GM18502 (cell line): ENCODE measurements at regions not wholly inside any gene's neighbourhood (a gene's known extent, or its start where the extent isn't known, plus 50 kb on each side); places are given as distances from the start of the nearest gene placed in this dataset.

Experiments
- ATAC-seq: cut with Tn5 transposase; IDR thresholded peaks from one replicate; pipeline ENCODE4 v1.9.1; 2021; ENCODE audit warnings: mild to moderate bottlenecking; ENCODE audit not compliant: unreplicated experiment, poor library complexity

DNA sequence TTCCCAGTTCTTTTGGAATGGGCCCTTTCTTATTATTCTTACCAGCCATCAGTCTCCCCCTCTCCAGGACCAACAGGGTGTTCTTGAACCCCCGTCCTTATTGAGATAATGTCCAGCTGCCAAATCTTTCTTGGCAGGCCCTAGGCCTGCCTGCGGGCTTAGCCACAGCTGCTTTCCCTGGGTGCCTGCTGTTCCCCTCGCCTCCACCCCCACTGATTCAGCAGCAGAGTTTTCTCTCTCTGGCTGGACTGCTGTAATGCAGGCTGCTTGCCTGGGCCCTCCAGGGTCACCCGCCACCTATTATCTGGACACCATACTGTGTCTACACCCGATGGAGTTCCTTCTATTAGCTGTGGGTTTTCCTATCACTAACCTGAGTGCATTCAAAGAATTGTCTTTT, 395.4 kb upstream of the ATP5MC3 start:
- no peak for ATAC-seq

DNA sequence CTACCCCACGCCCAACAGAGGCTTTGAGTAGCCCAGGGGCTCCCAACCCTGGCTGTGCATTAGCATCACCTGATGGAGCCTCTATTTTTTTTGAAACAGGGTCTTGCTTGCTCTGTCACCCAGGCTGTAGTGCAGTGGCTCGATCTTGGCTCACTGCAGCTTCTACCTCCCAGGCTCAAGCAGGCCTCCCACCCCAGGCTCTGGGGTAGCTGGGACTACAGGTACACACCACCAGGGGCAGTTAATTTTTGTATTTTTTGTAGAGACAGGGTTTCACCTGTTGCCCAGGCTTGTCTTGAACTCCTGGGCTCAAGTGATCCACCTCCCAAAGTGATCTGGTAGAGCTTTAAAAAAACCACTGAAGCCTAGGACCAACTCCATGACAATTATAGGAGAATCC, 394.8 kb upstream of the ATP5MC3 start:
- ATAC-seq: peak; percentile 19

DNA sequence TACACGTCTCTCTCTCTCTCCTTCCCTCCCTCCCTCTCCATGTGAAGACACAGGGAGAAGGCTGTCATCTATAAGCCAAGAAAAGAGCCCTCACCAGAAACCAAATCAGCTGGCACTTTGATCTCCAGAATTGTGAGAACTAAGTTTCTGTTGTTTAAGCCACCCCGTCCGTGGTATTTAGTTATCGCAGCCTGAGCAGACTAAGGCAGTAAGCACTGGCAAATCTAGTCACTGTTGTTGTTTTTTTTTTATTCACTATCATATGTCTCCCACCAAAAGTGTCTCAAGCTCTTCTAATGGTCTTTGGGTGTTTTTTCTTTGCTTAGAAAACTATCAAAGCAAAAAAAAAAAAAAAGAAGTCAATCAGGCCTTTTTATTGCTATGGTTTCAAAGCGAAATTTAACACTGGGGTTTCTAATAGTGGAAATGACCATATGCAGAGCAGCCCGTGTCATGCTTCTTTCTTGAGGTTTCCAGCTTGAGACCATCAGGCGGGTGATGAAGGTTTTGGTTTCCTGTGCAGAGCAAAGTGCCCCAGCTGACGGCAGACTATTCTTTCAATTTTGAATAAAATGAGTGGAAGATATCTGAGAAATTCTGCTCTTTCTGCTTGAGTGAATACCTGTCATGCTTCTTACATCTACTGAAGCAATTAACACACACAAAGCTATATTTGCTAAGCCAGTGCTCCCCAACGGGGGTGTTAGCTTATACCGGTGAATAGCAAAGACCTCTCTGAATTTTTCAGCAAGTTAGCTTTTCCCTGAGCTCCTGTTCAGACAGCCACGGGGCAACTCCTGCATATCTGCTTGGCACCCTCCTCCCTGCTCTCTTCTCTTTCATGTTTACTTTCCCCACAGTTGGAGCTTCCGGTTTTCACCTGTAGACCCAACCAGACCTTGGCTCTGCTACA, 394.1 kb upstream of the ATP5MC3 start:
- peak; percentile 99 for ATAC-seq

DNA sequence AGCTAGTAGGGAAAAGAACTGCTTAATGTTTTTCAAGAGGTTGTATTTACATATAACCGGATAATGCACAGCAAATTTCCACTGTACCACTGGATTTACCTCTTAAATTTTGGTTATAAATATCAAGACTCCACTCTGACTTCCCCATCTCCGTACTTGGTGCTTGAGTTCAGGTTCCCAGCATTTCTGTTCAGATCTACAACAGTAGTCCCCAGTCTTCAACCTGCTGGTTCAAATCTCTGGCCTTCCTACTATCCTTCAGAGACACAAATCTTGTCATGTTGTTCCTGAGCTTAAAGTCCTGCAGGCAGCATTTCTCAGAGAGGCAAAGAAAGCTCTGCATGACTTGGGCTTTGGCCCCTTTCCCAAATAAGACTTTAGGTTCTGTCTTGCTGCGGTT, 392.6 kb upstream of the ATP5MC3 start:
- ATAC-seq: no peak

DNA sequence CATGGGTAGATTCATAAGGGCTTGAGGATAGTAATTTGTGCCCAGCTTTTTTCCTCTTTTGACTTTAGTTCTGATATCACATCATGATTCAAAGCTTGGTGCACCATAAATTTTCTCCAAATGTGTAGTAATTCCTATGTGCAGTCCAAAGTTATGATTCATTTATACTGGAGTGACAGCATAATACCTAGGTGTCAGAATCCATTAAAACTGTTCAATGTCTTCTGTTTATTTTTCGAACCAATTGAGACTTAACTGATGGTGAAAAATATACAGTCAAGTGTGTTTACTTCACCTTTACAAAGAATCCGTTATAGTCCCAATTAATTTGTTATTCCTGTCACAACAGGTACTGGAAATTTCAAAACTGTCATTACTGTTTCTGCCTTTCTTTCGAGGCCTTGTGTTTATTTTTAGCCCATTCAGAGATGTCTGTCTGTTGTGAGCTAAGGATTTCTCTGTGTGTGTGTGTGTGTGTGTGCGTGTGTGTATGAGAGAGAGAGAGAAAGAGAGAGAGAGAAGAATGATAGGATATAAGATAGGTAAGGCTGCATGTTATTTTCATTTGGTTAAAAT, 389.7 kb upstream of the ATP5MC3 start:
- no peak for ATAC-seq

DNA sequence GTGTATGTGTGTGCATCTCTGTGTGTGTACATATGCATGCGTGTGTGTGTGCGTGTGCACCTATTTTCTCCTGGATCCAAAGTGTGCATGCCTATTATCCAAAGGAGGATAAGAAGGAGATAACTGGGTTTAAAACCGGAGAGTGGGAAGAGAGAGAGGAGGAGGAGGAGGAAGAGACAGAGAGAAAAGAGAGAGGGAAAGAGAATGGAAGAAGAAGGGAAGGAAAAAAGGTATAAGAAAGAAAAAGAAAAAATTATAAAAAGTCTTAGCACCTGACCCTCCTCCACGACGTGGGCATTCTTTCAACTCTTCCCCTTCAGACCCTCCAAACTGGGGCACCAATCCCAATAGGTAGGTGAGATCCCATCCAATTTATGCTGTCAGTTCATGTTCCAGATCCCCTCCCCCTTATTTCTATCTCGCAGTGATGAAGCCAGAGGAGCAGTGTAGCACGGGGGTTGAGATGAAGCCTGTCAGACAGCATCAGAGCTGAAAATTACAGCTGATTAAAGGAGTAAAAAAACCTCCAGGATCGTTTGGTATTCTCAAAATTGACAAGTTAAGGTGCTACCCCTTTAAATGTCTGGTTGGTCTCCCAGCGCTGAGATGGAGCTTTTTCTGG, 386.7 kb upstream of the ATP5MC3 start:
- ATAC-seq: no peak

DNA sequence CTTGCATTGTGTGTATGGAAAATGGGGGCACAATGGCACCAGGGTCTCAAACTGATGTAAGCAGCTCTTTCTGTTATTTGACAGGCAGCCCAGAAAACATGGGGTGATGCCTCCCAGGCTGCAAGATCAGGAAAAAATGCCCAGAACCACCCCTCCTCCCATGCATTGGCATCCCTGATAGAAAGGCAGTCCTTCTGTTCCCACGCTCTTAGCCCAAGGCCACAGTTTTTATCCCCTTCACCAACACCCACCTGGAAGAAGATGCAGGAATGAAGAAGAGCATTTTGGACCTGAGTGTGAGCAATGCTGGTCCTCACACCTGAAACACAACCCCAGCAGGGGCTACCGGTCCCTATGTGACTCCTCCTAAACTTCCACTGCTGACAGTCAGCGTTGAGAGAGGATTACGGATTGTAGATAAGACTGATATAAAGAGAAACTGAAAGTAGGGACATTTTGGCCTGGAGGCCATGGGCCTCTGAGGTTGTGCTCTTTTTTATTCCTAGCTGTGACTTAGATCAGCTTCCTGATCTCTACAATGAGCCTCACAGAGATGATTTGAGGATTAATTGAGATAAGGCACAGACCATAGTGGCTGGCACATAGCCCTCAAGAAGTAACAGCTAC, 386.0 kb upstream of the ATP5MC3 start:
- ATAC-seq: no peak

DNA sequence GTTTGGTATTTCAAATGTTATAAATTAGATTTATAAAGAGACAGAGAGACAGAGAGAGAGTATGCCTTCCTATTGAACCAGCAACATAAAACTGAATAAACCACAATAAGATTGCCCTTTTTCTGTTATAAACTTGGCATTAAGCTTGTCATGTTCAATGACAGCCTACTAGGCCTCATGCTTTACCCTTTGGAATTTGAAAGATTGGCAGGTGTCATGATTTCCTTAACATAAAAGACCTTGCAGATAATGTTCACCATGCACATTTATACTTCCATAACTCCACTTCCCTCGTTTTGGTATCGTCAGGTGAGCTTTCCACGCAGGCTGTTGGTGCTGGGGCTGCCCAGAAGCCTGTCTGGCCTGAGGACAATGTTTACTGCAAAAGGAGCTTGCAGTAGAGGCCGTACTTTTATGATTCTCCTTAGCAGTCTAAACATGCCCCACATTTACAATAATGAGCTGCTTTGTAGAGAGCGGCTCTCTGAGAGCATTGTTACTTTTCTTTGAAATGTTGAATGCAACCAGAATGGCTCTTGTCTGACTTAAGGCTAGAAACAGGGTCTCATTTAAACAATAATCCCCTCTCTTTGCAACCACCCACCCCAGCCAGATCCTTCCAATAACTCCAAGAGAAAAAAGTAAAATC, 379.1 kb upstream of the ATP5MC3 start:
- ATAC-seq: no peak

DNA sequence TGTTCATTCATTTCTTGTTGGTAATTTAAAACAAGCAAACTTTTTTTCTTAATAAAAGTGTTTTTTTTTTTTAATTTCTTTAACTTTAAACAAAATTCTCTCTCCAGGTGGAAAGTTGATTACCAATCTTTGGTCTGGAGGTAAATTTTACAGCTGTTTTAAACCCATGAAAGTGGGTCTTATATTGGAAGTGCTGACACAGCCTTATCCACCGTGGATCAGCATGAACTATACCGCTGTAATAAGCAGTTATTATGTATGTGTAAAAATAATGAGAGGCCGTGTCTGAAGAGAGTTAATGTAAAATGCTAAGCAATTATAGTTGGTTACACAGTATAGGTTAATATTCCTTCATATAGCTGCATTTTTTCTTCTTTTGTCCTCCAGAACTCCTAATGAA, 378.1 kb upstream of the ATP5MC3 start:
- ATAC-seq: no peak

DNA sequence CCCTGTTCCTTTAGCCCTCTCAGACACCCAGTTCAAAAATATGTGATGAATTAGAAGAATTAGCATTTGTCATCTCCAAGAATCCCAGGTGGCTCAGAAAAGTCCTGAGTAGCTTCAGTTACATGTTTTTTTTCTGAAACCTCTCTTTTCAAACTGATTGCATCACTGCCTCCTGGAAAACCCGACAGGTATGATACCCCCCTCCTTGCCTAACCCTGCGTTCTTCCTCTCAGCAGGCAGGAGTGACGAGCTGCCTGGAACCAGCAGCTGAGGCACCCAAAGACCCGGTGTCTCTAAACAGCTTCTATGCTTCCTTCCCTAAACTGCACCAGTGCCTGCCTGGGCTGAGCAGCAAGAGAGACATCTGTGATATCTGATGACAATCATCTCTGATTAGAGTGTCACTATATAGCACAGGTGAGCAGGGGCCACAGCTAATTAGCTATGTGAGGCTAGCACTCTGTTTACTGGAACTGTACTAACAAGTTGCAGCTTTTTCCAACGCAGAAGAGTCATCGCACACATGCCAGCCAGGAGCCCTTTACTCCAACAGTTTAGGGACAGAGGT, 376.4 kb upstream of the ATP5MC3 start:
- no peak for ATAC-seq

DNA sequence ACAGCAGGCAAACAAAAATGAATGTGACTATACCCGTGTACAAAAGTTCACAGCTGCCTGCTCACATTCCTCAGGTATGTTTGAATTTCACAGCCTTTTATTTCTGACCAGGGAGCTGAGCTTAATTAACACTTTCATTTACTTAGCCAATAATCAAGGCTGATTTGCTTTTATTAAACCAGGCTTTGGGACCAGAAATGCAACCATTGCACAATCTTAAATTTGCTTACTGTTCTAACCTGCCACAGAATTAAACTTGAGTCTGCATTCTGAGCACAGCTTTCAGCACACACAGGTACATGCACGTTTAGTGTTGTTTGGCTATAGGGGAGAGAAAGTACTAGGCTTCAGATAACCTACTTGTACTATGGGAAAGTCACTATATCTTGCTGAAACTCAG, 372.4 kb upstream of the ATP5MC3 start:
- no peak for ATAC-seq

DNA sequence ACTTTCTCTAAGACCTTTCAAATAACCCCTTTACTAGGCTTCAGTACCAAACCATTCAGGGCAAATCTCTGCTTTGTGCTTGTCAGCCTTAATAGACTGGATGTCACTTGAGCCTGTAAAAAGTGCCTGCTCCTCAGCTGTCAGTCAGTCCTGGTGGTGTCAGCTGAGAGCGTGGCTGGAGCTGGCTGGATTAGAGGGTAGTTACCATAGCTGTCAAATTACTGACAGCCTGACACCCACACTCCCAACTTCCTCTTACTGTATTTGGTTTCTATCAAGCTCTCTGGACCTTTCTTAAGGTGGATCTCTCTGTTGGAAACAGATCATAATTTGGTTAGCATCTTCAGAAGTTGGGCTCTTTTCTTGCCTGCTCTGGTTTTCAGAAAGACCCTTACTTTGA, 371.4 kb upstream of the ATP5MC3 start:
- no peak for ATAC-seq

DNA sequence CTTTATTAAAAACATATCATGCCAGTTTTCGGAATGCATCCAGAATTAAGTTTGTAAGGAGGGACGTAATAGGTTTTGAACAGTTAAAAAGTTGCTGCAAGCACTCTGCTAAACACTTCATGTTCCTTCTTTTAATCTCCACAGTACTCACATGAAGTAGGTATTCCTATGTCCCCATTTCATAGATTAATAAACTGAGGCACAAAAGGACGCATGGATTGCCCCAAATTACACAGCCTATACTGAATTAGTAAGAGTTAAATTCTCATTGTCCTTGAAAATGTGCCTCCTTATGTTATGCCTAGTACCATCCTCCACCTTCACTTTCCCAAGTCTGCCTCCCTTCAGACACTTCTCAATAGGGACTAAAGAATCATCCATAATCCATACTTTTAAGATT, 358.9 kb upstream of the ATP5MC3 start:
- ATAC-seq: no peak

DNA sequence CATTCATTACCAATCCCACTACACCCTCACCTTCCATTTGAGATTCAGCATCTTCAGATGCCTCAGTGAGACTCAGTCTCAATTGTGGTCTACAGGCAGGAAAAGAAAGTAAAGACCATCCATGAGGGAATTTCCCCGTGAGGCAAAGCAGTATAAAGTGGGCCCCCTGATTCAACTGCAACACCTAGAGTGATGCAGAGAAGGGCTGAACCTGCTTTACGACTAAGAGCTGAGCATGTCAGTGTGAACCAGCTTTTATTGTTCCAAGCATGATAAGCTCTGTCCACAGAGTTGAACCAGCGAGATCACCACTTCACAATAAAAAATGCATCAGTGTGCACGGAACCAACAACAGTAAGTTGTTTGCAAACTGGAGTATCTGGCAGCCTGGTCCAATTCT, 357.6 kb upstream of the ATP5MC3 start:
- ATAC-seq: no peak

DNA sequence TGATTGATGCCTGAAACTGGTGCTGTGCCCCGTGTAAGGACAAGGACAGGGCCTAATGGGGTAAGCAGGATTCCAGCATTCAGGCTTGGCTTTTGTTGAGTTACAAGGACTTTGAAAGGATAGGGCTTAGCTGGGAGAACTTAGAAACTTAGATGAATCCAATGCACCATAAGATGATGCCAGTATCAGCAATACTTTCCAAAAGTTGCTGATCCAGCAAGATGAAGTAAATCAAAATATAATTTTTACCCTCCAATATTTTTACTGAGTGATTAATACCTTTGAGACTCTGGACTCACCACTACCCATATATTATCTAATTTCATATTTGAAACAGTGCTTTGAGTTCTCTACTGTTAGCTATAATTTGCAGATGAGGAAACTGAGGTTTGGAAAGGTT, 354.5 kb upstream of the ATP5MC3 start:
- no peak for ATAC-seq

DNA sequence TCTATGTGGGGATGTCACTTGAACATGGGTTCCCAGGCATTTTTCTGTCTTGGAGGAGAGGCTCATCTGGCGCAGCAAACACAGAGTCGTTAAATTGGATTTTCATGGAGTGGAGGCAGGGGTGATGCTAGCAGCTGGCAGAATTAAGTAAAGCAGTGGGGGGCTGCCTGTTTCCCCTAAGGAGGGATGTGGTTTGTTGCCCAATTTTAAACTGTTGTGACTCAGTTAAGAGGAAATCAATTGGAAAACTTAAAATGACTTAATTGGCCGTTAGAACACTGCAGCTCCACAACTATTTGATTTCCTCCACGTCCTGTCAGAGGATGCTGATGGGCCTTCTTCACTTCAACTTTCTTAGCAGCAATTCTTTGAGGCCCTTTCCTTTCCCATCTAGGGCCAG, 354.1 kb upstream of the ATP5MC3 start:
- ATAC-seq: no peak

DNA sequence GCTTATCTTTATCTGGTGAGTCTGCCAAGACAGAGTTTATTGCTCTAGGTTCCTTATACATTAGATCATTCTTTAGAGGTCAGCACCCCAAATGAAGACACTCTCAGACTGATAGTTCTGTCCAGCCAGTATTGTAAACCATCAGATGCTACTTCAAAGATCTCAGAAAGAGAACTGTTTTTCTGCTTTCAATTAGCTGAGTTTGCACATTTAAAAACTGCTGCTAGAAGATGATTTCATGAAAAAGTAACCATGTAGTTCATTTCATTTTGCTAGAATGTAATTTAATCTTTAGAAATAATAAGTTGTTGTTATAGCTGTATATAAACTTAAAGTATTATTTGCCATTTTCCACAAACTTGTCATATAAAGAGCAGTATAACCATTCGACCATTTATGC, 344.5 kb upstream of the ATP5MC3 start:
- no peak for ATAC-seq

DNA sequence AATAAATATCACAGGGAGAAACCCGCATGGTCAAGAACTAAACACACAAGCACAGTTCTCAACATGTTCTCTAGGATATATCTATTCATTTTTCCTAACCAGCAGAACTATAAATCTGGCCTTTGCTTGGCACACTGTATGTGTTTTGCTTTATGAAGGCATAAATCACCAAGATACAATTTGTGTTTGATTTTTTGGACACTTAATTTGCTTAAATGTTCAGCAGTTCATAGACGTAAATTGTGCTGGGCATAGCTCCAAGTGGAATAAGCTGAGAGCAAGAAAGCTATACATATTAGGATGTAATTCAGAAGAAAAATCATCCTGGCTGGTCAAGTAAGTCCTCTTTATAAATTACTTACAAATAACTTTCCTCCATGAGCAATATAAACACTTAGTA, 341.5 kb upstream of the ATP5MC3 start:
- no peak for ATAC-seq

DNA sequence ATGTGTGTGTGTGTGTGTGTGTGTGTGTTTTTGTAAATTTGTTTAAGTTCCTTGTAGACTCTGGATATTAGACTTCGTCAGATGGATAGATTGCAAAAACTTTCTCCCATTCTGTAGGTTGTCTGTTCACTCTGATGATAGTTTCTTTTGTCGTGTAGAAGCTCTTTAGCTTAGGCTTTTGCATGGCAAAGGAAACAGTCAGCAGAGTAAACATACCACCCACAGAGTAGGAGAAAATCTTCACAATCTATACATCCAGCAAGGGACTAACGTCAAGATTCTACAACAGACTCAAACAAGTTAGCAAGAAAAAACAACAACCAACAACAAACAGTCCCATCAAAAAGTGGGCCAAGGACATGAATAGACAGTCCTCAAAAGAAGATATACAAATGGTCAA, 336.7 kb upstream of the ATP5MC3 start:
- no peak for ATAC-seq

DNA sequence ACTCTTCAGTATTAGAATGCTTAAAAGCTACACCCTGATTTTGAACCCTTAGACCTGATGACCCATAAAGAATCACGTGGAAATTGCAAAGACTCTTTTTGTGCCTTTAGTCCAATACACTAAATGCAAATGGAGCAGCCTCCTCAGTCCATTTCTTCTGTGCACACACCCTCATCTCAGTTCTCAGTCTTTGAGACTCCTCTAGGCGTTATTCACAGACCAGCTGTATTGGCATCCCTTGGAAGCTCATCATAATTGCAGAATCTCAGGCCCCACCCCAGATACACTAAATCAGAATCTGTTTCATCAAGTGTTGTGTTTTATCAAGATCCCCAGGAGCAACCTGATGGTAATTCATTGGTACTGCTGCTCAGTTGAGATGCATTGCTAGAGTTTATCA, 335.0 kb upstream of the ATP5MC3 start:
- ATAC-seq: no peak
